GM18868 (cell line): ENCODE measurements at regions not wholly inside any gene's neighbourhood (a gene's known extent, or its start where the extent isn't known, plus 50 kb on each side); places are given as distances from the start of the nearest gene placed in this dataset.

Source experiments
- ATAC-seq: cut with Tn5 transposase; IDR thresholded peaks from one replicate; pipeline ENCODE4 v1.9.1; 2021; ENCODE audit warnings: mild to moderate bottlenecking, moderate library complexity; ENCODE audit not compliant: unreplicated experiment

DNA sequence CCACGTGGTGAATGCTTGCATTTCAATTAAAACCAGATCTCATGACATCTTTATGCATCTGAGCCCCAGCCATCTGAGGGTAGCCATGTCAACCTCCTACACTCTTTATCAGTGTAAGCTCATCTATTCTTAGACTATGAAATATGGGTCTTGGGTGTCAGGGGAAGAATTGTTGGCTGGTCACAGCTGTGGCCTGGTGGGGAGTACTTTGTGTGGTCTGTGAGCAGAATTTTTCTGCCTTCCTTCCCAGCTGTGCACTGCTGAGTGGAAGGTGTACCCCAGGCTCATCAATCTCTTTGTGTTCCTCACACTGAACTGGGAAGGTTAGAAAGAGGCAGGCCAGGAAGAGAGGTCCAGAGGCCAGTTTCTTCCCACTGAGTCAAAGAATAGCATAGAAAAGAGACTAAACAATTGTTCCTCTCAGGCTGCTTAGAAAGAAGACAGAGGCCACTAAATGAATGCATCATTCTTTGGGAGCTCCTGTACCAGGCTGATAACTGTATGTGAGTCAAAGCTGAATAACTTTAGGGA is 202.7 kb upstream of the RGMB start:
- ATAC-seq = no peak

GRCh38 chr5:98573834-98574320 is 199.6 kb upstream of the RGMB start:
- no peak for ATAC-seq

GRCh38 chr5:98576275-98576674 is 197.2 kb upstream of the RGMB start:
- ATAC-seq = no peak

- no peak for ATAC-seq
Measured at GRCh38 chr5:98578438-98578837, 195.0 kb upstream of the RGMB start.

DNA sequence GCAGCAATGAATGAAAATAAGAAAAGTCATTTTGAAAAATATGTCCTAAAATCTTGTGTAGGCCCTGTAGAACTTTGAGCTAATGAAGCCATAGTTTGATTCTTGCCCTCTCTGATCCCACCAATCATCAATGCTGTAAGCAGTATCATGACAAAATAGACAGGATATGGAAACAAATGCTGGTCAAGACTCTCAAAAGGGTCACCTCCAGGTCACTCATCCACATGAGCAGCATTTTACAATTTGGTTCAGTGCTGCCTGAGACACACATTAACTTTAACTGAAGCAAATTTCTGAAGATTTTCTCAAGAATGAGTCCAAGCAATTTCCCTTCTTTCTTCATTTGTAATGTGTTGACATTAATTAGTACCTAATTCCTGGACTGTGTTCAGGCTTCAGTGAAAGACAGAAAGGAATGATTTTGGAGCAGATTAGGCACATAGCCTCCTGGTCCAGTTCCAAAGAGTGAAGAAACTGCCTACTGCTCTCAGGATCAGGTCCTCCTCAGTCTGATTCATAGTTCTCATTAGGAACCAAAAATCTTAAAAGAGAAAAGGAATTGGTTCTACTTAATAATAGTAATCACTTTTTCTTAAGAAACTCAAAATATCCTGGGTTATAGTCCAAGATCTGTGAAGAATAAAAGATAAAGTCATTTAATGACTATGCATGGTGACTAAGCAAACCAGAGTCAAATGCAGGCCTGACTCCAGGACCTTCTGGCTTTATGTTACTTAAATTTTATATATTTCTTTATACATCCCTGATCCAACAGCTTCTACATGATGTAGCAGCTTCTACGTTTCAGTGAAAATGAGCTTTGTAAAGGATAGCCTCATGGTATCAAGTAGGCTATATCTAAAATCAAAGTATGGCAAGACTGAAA is 192.1 kb upstream of the RGMB start:
- ATAC-seq = no peak

GRCh38 chr5:98583586-98583985 is 189.9 kb upstream of the RGMB start:
- no peak for ATAC-seq

DNA sequence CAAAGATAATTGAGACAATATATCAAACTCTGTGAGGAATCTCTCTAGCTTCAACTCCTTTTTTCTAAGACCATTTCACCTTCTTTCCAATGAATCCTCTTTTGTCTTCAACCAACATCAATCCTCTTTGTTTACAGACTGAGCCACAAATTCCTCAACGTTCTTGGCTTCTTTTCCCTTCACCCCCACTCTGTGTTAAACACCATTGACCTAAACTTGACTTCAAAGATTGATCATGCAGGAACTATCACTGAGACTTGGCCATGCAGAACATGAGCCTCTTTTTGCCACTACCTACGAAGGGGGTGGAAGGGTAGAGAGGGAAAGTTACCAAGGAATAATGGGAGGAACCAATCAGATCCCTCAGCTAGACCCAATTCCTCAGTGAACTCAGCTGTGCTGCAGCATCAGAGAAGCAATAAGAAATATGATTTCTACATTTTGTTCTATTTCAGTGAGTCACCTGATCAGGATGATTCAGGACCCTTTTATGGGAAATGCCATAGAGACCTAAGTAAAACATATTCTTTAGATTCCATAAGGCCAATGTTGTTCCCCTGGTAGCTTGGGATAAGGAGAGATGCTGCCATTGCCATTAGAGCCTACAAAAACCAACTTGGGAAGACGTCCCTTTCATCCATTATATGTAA is 187.7 kb upstream of the RGMB start:
- ATAC-seq = no peak

- no peak for ATAC-seq
Measured at GRCh38 chr5:98586581-98586980, 186.9 kb upstream of the RGMB start.

DNA sequence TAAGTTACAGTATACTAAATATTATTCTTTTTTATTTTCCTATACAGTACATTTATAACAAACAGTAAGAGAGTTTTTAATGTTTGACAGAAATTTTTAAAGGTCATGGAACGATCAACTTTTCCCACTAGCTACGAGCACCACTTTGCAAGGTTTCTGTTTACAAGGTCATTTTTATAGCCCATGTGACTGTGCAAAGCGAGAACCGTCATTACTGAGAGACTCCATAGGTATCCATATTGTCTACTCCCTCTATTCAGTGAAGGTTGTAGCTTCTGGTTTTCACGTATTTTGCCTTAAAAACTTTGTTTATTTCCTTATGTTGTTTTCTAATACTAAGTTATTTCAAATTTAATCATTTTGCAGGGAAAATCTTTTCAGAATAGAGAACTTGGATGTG is 186.3 kb upstream of the RGMB start:
- no peak for ATAC-seq

DNA sequence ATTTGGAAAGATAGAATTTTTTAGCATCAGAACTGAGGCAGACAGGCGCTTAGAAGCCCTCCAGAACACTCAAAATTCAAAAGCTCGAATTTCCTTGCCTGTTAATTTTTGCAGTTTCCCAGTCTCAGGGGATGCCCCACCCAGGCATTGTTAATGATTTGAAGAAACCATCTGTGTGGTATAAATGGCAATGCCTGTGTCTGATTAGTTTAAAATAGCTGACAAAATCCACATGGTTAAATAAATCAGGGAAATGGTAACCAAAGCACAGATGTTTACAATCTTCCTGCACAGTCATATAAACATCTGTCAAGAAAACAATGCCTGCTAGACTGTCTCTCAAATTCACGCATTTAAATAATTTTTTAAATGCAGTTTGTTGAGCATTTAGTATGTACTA is 185.2 kb upstream of the RGMB start:
- ATAC-seq = no peak

GRCh38 chr5:98593418-98593817 is 180.0 kb upstream of the RGMB start:
- ATAC-seq = no peak

DNA sequence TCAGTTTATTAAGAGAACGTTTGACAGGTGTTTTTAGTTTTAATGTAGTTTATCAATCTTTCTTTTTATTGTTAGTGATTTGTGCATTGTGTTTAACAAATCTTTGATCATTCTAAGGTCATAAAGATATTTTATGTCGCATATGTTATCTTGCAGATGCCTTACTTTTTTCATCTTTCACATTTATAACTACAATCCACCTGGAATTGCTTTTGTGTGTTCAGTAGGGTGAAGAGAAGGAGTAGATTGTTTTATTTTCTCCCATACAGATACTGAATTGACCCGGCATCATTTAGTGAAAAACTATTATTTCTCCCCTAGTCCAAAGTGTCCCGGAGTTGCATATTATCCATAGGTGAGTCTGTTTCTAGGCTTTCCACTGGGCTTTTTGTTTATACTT is 179.4 kb upstream of the RGMB start:
- ATAC-seq = no peak

GRCh38 chr5:98599016-98599415 is 174.4 kb upstream of the RGMB start:
- no peak for ATAC-seq

- no peak for ATAC-seq
Measured at GRCh38 chr5:98602534-98603112, 170.8 kb upstream of the RGMB start.

- ATAC-seq = no peak
Measured at GRCh38 chr5:98603456-98603855, 170.0 kb upstream of the RGMB start.

- no peak for ATAC-seq
Measured at GRCh38 chr5:98604301-98604700, 169.2 kb upstream of the RGMB start.

DNA sequence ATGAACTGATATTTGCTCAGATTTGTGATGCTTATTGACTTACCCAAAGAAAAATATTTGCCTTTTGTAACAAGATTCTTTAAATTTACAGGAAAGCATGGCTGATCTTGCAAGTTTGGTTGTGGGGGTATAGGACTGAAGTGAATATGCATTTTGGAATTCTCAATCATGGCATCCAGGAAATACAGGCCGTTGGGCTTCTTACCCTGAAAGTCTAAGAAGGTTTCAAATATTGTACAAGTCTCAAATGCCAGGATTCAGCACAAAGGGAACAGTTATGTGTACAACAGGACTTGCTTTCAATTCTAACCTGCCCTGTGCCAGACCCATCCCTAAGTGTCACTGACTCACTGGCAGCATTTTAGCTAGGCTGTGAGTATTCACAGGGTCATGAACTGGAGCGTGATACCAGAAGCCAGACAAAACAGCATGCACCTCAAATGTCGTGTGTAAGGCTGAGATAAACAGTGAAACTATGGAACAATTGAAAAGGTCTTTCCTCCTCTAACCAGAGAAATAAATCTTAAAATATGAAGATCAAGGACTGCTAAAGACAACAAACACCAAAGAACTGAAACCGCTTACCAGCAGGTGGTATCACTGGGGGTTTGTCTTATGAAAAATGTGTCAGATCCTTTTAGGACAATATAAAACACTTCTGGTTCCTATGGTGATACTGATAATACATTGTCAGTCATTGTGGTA is 168.6 kb upstream of the RGMB start:
- no peak for ATAC-seq

DNA sequence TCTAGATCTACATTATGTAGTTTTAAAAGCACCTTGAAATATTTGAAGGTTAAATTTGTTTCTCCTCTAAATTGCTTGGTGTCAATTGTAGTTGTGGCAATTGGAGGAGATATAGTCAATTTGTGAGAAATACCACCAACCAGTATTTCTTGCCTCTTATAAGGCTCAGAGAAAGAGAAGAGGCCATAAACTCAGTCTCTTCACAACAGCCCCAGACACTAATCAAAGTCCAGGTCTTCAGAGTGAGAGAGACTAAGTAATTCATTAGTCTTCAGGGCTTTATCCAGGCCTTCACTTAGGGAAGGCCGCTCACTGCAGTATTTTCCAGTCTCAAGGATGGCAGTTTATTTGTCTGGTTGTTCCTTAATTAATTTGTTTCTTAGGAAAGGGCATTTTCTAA is 168.0 kb upstream of the RGMB start:
- no peak for ATAC-seq

- ATAC-seq = no peak
Measured at GRCh38 chr5:98606961-98607360, 166.5 kb upstream of the RGMB start.

DNA sequence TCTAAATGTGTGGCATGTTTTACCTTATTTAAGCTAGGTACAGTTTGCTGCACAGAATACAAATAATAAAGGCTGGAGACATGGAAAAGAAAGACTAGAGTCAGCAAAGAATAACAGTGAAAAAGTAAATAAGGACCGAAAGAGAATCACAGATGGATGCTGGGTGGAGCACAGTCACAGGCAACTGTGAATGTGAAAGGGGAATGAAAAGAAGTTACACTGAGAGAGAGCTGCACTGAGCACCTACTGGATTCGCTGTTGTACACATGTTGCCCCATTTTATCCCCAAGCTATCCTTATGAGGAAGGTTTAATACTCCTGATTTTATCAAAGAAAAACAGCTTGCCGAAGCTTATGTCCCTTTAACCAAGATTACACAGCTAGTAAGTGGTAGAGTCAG is 165.4 kb upstream of the RGMB start:
- no peak for ATAC-seq

- no peak for ATAC-seq
Measured at GRCh38 chr5:98614341-98614740, 159.1 kb upstream of the RGMB start.
